Body of pancreas (tissue), 4 donors: ENCODE measurements at regions not wholly inside any gene's neighbourhood (a gene's known extent, or its start where the extent isn't known, plus 50 kb on each side); places are given as distances from the start of the nearest gene placed in this dataset.

Experiments
- POLR2A ChIP-seq, 3 donors: fragments of 450-650 bp; IDR thresholded peaks; one replicate each; pipeline ENCODE4 v1.6.1; 2016; ENCODE audit warnings: antibody characterized with exemption in 3 of 3, mild to moderate bottlenecking in 2 of 3
- TF ChIP-seq, protein P1 (sequence below), 7 experiments: fragments of 450-650 bp in 4 of 7; fragments of 200-600 bp in 3 of 7; sonication (generic) in 3 of 7; IDR thresholded peaks; one replicate each; pipeline ENCODE4 v1.5.1; 2016 to 2019; ENCODE audit warnings: antibody characterized with exemption in 7 of 7

DNA sequence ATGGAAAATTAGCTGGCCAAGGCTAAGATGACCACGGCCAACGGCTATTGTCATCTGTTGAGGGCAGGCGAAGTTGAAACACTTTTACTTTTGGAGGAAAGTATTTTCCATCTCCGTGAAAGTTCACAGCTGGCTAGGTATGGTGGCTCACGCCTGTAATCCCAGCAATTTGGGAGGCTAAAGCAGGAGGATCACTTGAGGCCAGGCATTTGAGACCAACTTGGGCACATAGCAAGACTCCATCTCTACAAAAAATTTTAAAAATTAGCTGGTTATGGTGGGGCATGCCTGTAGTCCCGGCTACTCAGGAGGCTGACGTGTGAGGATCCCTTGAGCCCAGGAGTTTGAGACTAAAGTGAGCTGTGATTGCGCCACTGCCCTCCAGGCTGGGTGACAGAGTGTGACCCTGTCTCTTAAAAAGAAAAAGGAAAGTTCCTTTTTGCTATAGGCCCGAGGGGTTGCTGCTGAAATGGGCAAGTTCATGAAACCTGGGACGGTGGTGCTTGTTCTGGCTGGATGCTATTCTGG is 85.5 kb upstream of the MKLN1 start:
- TF ChIP-seq, protein P1, sequence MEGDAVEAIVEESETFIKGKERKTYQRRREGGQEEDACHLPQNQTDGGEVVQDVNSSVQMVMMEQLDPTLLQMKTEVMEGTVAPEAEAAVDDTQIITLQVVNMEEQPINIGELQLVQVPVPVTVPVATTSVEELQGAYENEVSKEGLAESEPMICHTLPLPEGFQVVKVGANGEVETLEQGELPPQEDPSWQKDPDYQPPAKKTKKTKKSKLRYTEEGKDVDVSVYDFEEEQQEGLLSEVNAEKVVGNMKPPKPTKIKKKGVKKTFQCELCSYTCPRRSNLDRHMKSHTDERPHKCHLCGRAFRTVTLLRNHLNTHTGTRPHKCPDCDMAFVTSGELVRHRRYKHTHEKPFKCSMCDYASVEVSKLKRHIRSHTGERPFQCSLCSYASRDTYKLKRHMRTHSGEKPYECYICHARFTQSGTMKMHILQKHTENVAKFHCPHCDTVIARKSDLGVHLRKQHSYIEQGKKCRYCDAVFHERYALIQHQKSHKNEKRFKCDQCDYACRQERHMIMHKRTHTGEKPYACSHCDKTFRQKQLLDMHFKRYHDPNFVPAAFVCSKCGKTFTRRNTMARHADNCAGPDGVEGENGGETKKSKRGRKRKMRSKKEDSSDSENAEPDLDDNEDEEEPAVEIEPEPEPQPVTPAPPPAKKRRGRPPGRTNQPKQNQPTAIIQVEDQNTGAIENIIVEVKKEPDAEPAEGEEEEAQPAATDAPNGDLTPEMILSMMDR (IDR thresholded peaks at IDR 0.05): no peak
- TF ChIP-seq POLR2A (IDR thresholded peaks at IDR 0.05): no peak
